ENCODE measurements at regions not wholly inside any gene's neighbourhood (a gene's known extent, or its start where the extent isn't known, plus 50 kb on each side); places are given as distances from the start of the nearest gene placed in this dataset.

GRCh38 chr6:43884652-43885022, 114.6 kb downstream of the VEGFA start:
- 48% methylated on average over 5 of the region's 5 CpGs for WGBS (ENCODE audit: insufficient coverage, low coverage, missing lambda C conversion rate)
- Histone ChIP-seq H4K20me1 (replicated peaks; ENCODE audit: control insufficient read depth, insufficient read depth, low read length) (no peaks in the 10 kb centered on the region), H3K9ac (ENCODE audit: insufficient read depth in 1 of 2, low read depth in 2 of 2, low read length in 2 of 2) (peak overlapping the region in 1 of 2 experiments; percentile 24; a peak in 2 of 4 replicates), H3K9me1 (ENCODE audit: control insufficient read depth, insufficient read depth, low read length) (peaks cover 4% of the 10 kb centered on the region), H3K9me3 (replicated peaks; ENCODE audit: control insufficient read depth, insufficient read depth, low read depth, low read length) (no peaks in the 10 kb centered on the region), H3K4me2 (ENCODE audit: insufficient read depth, low read length) (no peak overlapping the region), H3K4me1 (replicated peaks in 1 of 2; ENCODE audit: control insufficient read depth in 2 of 2, insufficient read depth in 2 of 2, low read length in 2 of 2) (peaks cover 20 to 24% of the 10 kb centered on the region in 2 experiments), H3K79me2 (ENCODE audit: control insufficient read depth, insufficient read depth, low read length) (no peaks in the 10 kb centered on the region), H3K4me3 (no peak overlapping the region), H3K27me3 (ENCODE audit: control insufficient read depth in 2 of 2, insufficient read depth in 2 of 2, low read length in 2 of 2) (no peaks in the 10 kb centered on the region), H3K36me3 (ENCODE audit: control insufficient read depth, insufficient read depth, low read length) (no peaks in the 10 kb centered on the region), H3K27ac (ENCODE audit: extremely low read depth, low read depth, low read length) (no peak overlapping the region), H2AFZ (ENCODE audit: low read depth, low read length) (peak overlapping the region; percentile 18; the same call in 1 of the 2 replicates)
- in situ Hi-C loops (cut with MboI) (no loop called here), intact Hi-C loops (cut with micrococcal nuclease) (no loop called here)
- POLR2A ChIA-PET, result interaction anchor here (0.6 to 1.2 kb wide), 4 partner anchors 15 to 98 kb away, joined by 3 to 4 read pairs (median 3); no protein-coding TSS in a partner anchor
- BruUV-seq (replicated peaks), result no TSS peak
- CTCF ChIA-PET (ENCODE audit: low intra/inter-chr PET ratio), result interaction anchor here (1.3 kb wide), 1 partner anchor 159 kb away, joined by 4 read pairs; no protein-coding TSS in a partner anchor
- DNase-seq (ENCODE audit: extremely low read depth in 1 of 4, low spot score in 3 of 4) (no peak), FAIRE-seq (no peak), ATAC-seq (no peak)
- TF ChIP-seq TRIM28 (IDR thresholded peaks at IDR 0.05) (no peak), RBM17 (IDR thresholded peaks at IDR 0.05; ENCODE audit: borderline replicate concordance, low read depth, low read length) (no peak), NCOA6 (IDR thresholded peaks at IDR 0.05) (no peak), ETV5 (CRISPR knock-in tag; IDR thresholded peaks at IDR 0.05; ENCODE audit: low read depth) (no peak), MYNN (IDR thresholded peaks at IDR 0.05) (no peak), MYNN (CRISPR knock-in tag; IDR thresholded peaks at IDR 0.05) (no peak), SP2 (IDR thresholded peaks at IDR 0.05; ENCODE audit: extremely low read depth, low read depth, low read length, poor library complexity, severe bottlenecking) (no peak), RBBP5 (IDR thresholded peaks at IDR 0.05; ENCODE audit: borderline replicate concordance, insufficient read depth, low read length, poor library complexity, severe bottlenecking) (no peak), SAP30 (IDR thresholded peaks at IDR 0.05; ENCODE audit: borderline replicate concordance, insufficient read depth, low read depth, low read length, poor library complexity, severe bottlenecking) (no peak), FOXA1 (IDR thresholded peaks at IDR 0.05; ENCODE audit: borderline replicate concordance) (no peak), SMARCA5 (IDR thresholded peaks at IDR 0.05) (no peak)

Data from K562 (cell line).